Coronary artery (tissue), 2 donors: ENCODE measurements at regions not wholly inside any gene's neighbourhood (a gene's known extent, or its start where the extent isn't known, plus 50 kb on each side); places are given as distances from the start of the nearest gene placed in this dataset.
"Not testable (repeated sequence)": the region's sequence is repeated elsewhere in the genome, so short reads cannot be mapped to it uniquely, and the experiment has no call there.

Experiments
- DNase-seq: peaks from one replicate; pipeline ENCODE4 v3.0.0-alpha.2; 2017; ENCODE audit warnings: low spot score
- H3K27ac ChIP-seq, 2 donors: fragments of 200-600 bp; sonication (generic); one replicate each; pipeline ENCODE4 v1.5.1; 2016 to 2019
- H3K4me3 ChIP-seq: fragments of 200-600 bp; sonication (generic); 2 replicates; pipeline ENCODE4 v1.5.1; 2016; ENCODE audit warnings: mild to moderate bottlenecking, moderate library complexity
- TF ChIP-seq, protein P1 (sequence below): fragments of 200-600 bp; sonication (generic); IDR thresholded peaks from one replicate; pipeline ENCODE4 v1.5.1; 2019; ENCODE audit warnings: antibody characterized with exemption

DNA sequence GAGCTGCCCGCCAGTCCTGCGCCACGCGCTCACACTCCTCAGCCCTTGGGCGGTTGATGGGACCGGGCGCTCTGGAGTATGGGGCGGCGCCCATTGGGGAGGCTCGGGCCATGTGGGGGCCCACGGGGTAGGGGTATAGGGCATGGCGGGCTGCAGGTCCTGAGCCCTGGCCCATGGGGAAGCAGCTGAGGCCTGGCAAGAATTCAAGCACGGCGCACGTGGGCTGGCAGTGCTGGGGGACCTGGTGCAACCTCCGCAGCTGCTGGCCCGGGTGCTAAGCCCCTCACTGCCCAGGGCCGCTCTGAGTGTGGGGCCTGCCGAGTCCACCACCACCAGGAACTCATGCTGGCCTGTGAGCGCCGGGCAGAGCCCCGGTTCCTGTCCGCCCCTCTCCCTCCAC, 229.6 kb upstream of the ZNF608 start:
- no peak overlapping the region for H3K4me3 ChIP-seq
- TF ChIP-seq, protein P1, sequence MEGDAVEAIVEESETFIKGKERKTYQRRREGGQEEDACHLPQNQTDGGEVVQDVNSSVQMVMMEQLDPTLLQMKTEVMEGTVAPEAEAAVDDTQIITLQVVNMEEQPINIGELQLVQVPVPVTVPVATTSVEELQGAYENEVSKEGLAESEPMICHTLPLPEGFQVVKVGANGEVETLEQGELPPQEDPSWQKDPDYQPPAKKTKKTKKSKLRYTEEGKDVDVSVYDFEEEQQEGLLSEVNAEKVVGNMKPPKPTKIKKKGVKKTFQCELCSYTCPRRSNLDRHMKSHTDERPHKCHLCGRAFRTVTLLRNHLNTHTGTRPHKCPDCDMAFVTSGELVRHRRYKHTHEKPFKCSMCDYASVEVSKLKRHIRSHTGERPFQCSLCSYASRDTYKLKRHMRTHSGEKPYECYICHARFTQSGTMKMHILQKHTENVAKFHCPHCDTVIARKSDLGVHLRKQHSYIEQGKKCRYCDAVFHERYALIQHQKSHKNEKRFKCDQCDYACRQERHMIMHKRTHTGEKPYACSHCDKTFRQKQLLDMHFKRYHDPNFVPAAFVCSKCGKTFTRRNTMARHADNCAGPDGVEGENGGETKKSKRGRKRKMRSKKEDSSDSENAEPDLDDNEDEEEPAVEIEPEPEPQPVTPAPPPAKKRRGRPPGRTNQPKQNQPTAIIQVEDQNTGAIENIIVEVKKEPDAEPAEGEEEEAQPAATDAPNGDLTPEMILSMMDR = no peak
- no peak for DNase-seq
- no peak overlapping the region for H3K27ac ChIP-seq

DNA sequence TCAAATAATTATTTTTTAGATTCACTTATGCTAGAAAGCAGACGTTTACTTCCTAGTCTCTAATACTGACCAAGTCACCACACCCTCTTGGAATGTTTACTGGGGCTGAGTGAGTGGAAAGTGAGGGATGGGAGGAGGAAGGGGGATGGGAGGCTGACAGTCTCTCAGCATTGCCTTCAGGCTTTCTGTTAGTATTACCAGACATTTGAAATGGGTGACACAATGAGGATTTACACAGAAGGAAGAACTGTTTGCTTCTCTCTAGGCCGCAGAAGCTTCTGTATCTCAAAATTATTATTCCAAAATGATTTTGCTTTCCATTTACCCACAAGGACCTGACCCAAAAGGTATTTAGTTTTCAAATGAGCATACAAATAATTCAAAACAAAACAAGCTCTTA, 232.8 kb upstream of the ZNF608 start:
- Histone ChIP-seq H3K27ac (no peak overlapping the region), H3K4me3 (no peak overlapping the region)
- TF ChIP-seq, protein P1 = no peak
- no peak for DNase-seq

- H3K27ac ChIP-seq = no peak overlapping the region
- H3K4me3 ChIP-seq = no peak overlapping the region
- TF ChIP-seq, protein P1 = no peak
- DNase-seq = no peak
Observed at GRCh38 chr5:124980163-124980941, 233.9 kb upstream of the ZNF608 start.

DNA sequence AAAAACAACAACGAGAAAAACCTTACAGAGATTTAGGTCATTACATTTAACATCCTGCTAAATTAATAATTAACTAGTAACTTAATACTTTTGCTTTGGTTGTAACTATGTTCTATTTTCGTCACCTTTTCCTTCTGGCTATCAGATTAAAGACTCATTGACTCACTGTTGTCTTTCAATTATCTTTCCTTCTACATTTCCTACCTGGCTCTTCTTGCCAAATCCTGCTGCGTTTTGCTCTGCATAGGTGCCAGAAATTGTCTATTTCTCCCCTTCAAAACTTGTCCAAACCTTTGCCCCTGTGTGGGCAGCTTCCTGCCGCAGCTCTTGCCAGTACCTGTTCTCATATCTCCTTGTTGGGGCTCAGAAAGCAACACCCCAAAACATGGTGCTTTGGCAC, 235.5 kb upstream of the ZNF608 start:
- Histone ChIP-seq H3K4me3 (no peak overlapping the region), H3K27ac (no peak overlapping the region)
- TF ChIP-seq, protein P1 = no peak
- no peak for DNase-seq

- DNase-seq = no peak
- no peak overlapping the region for H3K4me3 ChIP-seq
- no peak overlapping the region for H3K27ac ChIP-seq
- TF ChIP-seq, protein P1 = no peak
Observed at GRCh38 chr5:124986170-124986569, 239.7 kb upstream of the ZNF608 start.

DNA sequence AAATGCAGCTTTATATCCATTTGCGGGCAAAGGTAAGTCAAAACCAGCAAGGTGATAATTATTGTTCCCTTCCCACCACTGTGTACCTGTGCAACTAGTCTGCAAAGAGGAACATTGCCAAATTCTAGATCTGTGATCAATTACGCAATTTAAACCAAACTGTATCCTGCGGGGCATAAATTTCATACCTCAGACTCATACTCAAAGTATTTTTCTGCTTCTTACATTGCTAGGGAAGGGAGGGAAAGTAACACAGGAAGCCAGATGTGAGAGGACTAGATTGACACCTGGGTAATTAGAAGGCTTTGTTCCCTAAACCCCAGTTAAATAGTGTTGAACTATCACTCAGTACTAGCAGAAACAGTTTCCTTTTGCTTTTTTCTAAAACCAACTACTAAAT, 240.2 kb upstream of the ZNF608 start:
- DNase-seq = no peak
- Histone ChIP-seq H3K27ac (no peak overlapping the region), H3K4me3 (no peak overlapping the region)
- TF ChIP-seq, protein P1 = no peak

DNA sequence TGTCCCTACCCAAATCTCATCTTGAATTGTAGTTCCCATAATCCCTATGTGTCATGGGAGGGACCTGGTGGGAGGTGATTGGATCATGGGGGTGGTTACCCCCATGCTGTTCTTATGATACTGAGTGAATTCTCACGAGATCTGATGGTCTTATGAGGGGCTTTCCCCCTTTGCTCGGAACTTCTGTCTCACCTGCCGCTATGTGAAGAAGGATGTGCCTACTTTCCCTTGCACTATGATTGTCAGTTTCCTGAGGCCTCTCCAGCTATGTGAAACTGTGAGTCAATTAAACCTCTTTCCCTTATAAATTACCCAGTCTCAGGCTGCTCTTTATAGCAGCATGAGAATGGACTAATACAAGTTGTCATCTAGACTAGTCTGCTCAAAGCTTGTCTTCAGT, 241.3 kb upstream of the ZNF608 start:
- DNase-seq, H3K4me3 ChIP-seq, H3K27ac ChIP-seq: not testable (repeated sequence)
